OCI-LY1 (cell line): ENCODE measurements at regions not wholly inside any gene's neighbourhood (a gene's known extent, or its start where the extent isn't known, plus 50 kb on each side); places are given as distances from the start of the nearest gene placed in this dataset.

Experiments used
- CTCF ChIP-seq: fragments of 200-600 bp; sonication (generic), shearing (Covaris generic); IDR thresholded peaks from 2 replicates; pipeline ENCODE4 v1.5.1; 2017; ENCODE audit warnings: mild to moderate bottlenecking, antibody characterized with exemption, low read length, moderate library complexity, mixed read lengths
- EZH2 ChIP-seq: fragments of 200-600 bp; sonication (generic), shearing (Covaris generic); IDR thresholded peaks from 2 replicates; pipeline ENCODE4 v1.8.0; 2017; ENCODE audit warnings: borderline replicate concordance, mixed run types, mild to moderate bottlenecking, antibody characterized with exemption, low read length, moderate library complexity, mixed read lengths

GRCh38 chr5:20536341-20536740 lies 548.3 kb upstream of the CDH18 start:
- TF ChIP-seq CTCF (no peak), EZH2 (no peak)
